OCI-LY3 (cell line): ENCODE measurements at regions not wholly inside any gene's neighbourhood (a gene's known extent, or its start where the extent isn't known, plus 50 kb on each side); places are given as distances from the start of the nearest gene placed in this dataset.

Experiments used
- CTCF ChIP-seq: fragments of 200-600, 300-600 bp; sonication (generic); IDR thresholded peaks from 2 replicates; pipeline ENCODE4 v1.5.1; 2014; ENCODE audit warnings: antibody characterized with exemption, low read length, low read depth
- EZH2phosphoT487 ChIP-seq: fragments of 200-600 bp; shearing (Covaris generic); IDR thresholded peaks from 2 replicates; pipeline ENCODE4 v1.6.1; 2018; ENCODE audit warnings: antibody characterized with exemption, mixed run types, low read depth

GRCh38 chr6:147737115-147737514, 228.6 kb downstream of the SAMD5 start:
- TF ChIP-seq CTCF, result no peak
- no peak for TF ChIP-seq EZH2phosphoT487
